Right lobe of liver (tissue), 6 donors: ENCODE measurements at regions not wholly inside any gene's neighbourhood (a gene's known extent, or its start where the extent isn't known, plus 50 kb on each side); places are given as distances from the start of the nearest gene placed in this dataset.

Experiments used
- ATAC-seq, 4 donors: fragments of 200-7000 bp; cut with Tn5 transposase; one replicate each; pipeline ENCODE4 v1.9.1; 2020; ENCODE audit warnings: mild to moderate bottlenecking in 4 of 4, moderate library complexity in 4 of 4
- DNase-seq, 3 donors: peaks; one replicate each; pipeline ENCODE4 v3.0.0-alpha.2; 2020
- H3K27ac ChIP-seq, 3 donors: fragments of 200-600 bp; one replicate each; pipeline ENCODE4 v1.8.0; 2022
- H3K27me3 ChIP-seq, 2 donors: fragments of 200-600 bp; one replicate each; pipeline ENCODE4 v1.8.0; 2022
- H3K36me3 ChIP-seq, 4 donors: fragments of 200-600 bp; sonication (generic) in 1 of 4; one replicate each; pipeline versions ENCODE4 v1.5.1 to v1.8.0; 2017 to 2022; ENCODE audit warnings: control low read depth in 1 of 4
- H3K4me1 ChIP-seq, 4 donors: fragments of 200-600 bp; sonication (generic) in 1 of 4; one replicate each; pipeline versions ENCODE4 v1.5.1 to v1.8.0; 2017 to 2022; ENCODE audit warnings: control low read depth in 1 of 4
- H3K4me3 ChIP-seq, 3 donors: fragments of 200-600 bp; one replicate each; pipeline ENCODE4 v1.8.0; 2022
- H3K9me3 ChIP-seq, 4 donors: fragments of 200-600 bp; sonication (generic) in 1 of 4; one replicate each; pipeline versions ENCODE4 v1.5.1 to v1.8.0; 2017 to 2022; ENCODE audit warnings: control low read depth in 1 of 4
- CTCF ChIP-seq, 4 donors: fragments of 200-600 bp in 3 of 4; fragments of 450-650 bp in 1 of 4; IDR thresholded peaks; one replicate each; pipeline versions ENCODE4 v1.5.1 to v1.8.0; 2016 to 2022; ENCODE audit warnings: antibody characterized with exemption in 4 of 4, mild to moderate bottlenecking in 2 of 4
- POLR2A ChIP-seq: fragments of 450-650 bp; IDR thresholded peaks from one replicate; pipeline ENCODE4 v1.6.1; 2017; ENCODE audit warnings: antibody characterized with exemption, mild to moderate bottlenecking
- WGBS: methylation state at CpG from one replicate; pipeline ENCODE4 v1.1.6; 2018; ENCODE audit warnings: low coverage, low lambda C conversion rate; ENCODE audit not compliant: insufficient coverage; ENCODE audit errors: missing lambda C conversion rate; 5-methylcytosine and 5-hydroxymethylcytosine counted together
- intact Hi-C, 2 donors: fragments of 100-400 bp; cut with DNase I; formaldehyde crosslinking; loops; one replicate each; pipeline versions ENCODE4 v1.11.2 to v1.14.1; 2022
- donor health status: DM: no; HTN: yes; CAD: no.
- donor health status: DM: no; HTN: no; CAD: no.
- donor health status: DM: no; HTN: no; CAD: no.
- donor health status: DM: no; HTN: yes; CAD: no.
- donor health status: DM: no; HTN: yes; CAD: no.

- Histone ChIP-seq H3K27ac (no peak overlapping the region), H3K9me3 (no peaks in the 10 kb centered on the region), H3K4me1 (no peaks in the 10 kb centered on the region), H3K4me3 (no peak overlapping the region), H3K27me3 (no peaks in the 10 kb centered on the region), H3K36me3 (no peaks in the 10 kb centered on the region)
- TF ChIP-seq POLR2A (no peak), CTCF (IDR thresholded peaks at IDR 0.05) (no peak)
- ATAC-seq (no peak), DNase-seq (no peak)
- 93% methylated on average over 3 of the region's 4 CpGs for WGBS
- intact Hi-C loops = loop anchor here in 1 of 2 donors (10.0 kb wide), 1 partner anchor 58 kb away; no protein-coding TSS in a partner anchor
These were observed 304.9 kb downstream of the TLE3 start for GRCh38 chr15:69792823-69793222.

- intact Hi-C loops = loop anchor here in 1 of 2 donors (10.0 kb wide), 1 partner anchor 59 kb away; no protein-coding TSS in a partner anchor
- no peak for DNase-seq
- no peaks in the 10 kb centered on the region for H3K9me3 ChIP-seq
- H3K27ac ChIP-seq = no peak overlapping the region
- 69% methylated on average over 5 of the region's 9 CpGs for WGBS
- no peaks in the 10 kb centered on the region for H3K27me3 ChIP-seq
- H3K36me3 ChIP-seq = no peaks in the 10 kb centered on the region
- no peak for ATAC-seq
- H3K4me3 ChIP-seq = no peak overlapping the region
- H3K4me1 ChIP-seq = no peaks in the 10 kb centered on the region
- TF ChIP-seq CTCF (IDR thresholded peaks at IDR 0.05) (no peak), POLR2A (no peak)
These were observed 304.3 kb downstream of the TLE3 start for GRCh38 chr15:69793431-69793780.

- H3K4me3 ChIP-seq = no peak overlapping the region
- ATAC-seq (no peak), DNase-seq (no peak)
- TF ChIP-seq CTCF (IDR thresholded peaks at IDR 0.05) (no peak), POLR2A (no peak)
- intact Hi-C loops = loop anchor here in 1 of 2 donors (10.0 kb wide), 1 partner anchor 59 kb away; no protein-coding TSS in a partner anchor
- no peak overlapping the region for H3K27ac ChIP-seq
- no peaks in the 10 kb centered on the region for H3K9me3 ChIP-seq
- no peaks in the 10 kb centered on the region for H3K4me1 ChIP-seq
- 78% methylated on average over 6 of the region's 9 CpGs for WGBS
- no peaks in the 10 kb centered on the region for H3K36me3 ChIP-seq
- H3K27me3 ChIP-seq = no peaks in the 10 kb centered on the region
These were observed 303.8 kb downstream of the TLE3 start for GRCh38 chr15:69793781-69794451.

- WGBS = 79% methylated on average over 8 of the region's 11 CpGs
- intact Hi-C loops = loop anchor here in 1 of 2 donors (10.0 kb wide), 1 partner anchor 60 kb away; no protein-coding TSS in a partner anchor
- DNase-seq (no peak), ATAC-seq (no peak)
- H3K36me3 ChIP-seq = no peaks in the 10 kb centered on the region
- H3K27me3 ChIP-seq = no peaks in the 10 kb centered on the region
- TF ChIP-seq POLR2A (no peak), CTCF (IDR thresholded peaks at IDR 0.05) (no peak)
- no peaks in the 10 kb centered on the region for H3K9me3 ChIP-seq
- no peaks in the 10 kb centered on the region for H3K4me1 ChIP-seq
- H3K27ac ChIP-seq = no peak overlapping the region
- no peak overlapping the region for H3K4me3 ChIP-seq
These were observed 302.9 kb downstream of the TLE3 start for GRCh38 chr15:69794645-69795469.
